Vagina (tissue), 2 donors: ENCODE measurements at regions not wholly inside any gene's neighbourhood (a gene's known extent, or its start where the extent isn't known, plus 50 kb on each side); places are given as distances from the start of the nearest gene placed in this dataset.

Source experiments
- POLR2A ChIP-seq, 2 donors: fragments of 450-650 bp; IDR thresholded peaks; one replicate each; pipeline ENCODE4 v1.6.1; 2017; ENCODE audit warnings: antibody characterized with exemption in 2 of 2, mild to moderate bottlenecking in 2 of 2, moderate library complexity in 2 of 2
- TF ChIP-seq, protein P1 (sequence below), 3 experiments: fragments of 450-650 bp in 2 of 3; fragments of 200-600 bp in 1 of 3; sonication (generic) in 1 of 3; IDR thresholded peaks; one replicate each; pipeline ENCODE4 v1.5.1; 2017 to 2019; ENCODE audit warnings: antibody characterized with exemption in 3 of 3, mild to moderate bottlenecking in 2 of 3, moderate library complexity in 2 of 3

DNA sequence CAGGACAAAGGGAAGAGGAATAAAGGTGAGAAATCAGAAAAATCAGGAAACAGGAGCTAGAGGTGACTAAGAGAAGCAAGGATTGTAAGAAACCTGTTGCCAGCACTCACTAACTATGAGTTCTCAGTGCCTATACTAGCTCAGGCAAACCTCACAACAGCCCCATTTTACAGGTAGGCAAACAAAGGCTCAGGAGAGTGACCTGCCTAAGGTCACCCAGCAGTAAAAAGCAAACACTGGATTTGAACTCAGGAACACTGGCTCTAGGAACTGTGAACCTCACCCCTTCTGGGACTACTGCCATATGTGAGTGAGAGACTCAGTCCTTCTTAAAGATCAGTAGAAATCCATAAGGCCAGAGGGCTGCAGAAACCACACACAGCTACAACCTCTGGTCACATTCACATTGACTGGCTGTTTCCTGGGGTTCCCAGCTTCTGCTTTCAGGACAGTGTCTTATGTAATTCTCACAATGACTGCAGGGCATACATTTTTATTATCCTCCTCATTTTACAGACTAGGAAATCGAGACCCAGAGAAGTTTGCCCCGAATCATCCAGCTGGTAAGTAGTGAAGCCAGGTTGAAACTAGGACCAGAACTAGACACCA is 80.7 kb upstream of the MAFB start:
- TF ChIP-seq, protein P1, sequence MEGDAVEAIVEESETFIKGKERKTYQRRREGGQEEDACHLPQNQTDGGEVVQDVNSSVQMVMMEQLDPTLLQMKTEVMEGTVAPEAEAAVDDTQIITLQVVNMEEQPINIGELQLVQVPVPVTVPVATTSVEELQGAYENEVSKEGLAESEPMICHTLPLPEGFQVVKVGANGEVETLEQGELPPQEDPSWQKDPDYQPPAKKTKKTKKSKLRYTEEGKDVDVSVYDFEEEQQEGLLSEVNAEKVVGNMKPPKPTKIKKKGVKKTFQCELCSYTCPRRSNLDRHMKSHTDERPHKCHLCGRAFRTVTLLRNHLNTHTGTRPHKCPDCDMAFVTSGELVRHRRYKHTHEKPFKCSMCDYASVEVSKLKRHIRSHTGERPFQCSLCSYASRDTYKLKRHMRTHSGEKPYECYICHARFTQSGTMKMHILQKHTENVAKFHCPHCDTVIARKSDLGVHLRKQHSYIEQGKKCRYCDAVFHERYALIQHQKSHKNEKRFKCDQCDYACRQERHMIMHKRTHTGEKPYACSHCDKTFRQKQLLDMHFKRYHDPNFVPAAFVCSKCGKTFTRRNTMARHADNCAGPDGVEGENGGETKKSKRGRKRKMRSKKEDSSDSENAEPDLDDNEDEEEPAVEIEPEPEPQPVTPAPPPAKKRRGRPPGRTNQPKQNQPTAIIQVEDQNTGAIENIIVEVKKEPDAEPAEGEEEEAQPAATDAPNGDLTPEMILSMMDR (IDR thresholded peaks at IDR 0.05), result no peak
- no peak for TF ChIP-seq POLR2A (IDR thresholded peaks at IDR 0.05)
